ENCODE measurements at regions not wholly inside any gene's neighbourhood (a gene's known extent, or its start where the extent isn't known, plus 50 kb on each side); places are given as distances from the start of the nearest gene placed in this dataset.

GRCh38 chr11:44400431-44400830 is 90.5 kb upstream of the ALX4 start:
- H3K4me2 ChIP-seq, result no peak overlapping the region
- TF ChIP-seq, protein P1, sequence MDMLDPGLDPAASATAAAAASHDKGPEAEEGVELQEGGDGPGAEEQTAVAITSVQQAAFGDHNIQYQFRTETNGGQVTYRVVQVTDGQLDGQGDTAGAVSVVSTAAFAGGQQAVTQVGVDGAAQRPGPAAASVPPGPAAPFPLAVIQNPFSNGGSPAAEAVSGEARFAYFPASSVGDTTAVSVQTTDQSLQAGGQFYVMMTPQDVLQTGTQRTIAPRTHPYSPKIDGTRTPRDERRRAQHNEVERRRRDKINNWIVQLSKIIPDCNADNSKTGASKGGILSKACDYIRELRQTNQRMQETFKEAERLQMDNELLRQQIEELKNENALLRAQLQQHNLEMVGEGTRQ (IDR thresholded peaks at IDR 0.05), result peak; percentile 95
- TF ChIP-seq HMGXB4 (CRISPR knock-in tag; IDR thresholded peaks at IDR 0.05; ENCODE audit: borderline replicate concordance) (no peak), CEBPB (IDR thresholded peaks at IDR 0.05) (no peak), MAZ (IDR thresholded peaks at IDR 0.05; ENCODE audit: borderline replicate concordance, low read depth, low read length) (no peak), TP53 (CRISPR knock-in tag; IDR thresholded peaks at IDR 0.05) (no peak)
- ChIA-PET POLR2A (no interaction called here), CTCF (no interaction called here)
- FAIRE-seq, result no peak
- peak in 1 of 2 experiments; percentile 58 for DNase-seq (ENCODE audit: low read depth in 1 of 2, low spot score in 1 of 2)
- H3K4me1 ChIP-seq, result no peaks in the 10 kb centered on the region
- H3K4me3 ChIP-seq, result no peak overlapping the region
- H3K27ac ChIP-seq, result no peak overlapping the region
- WGBS (ENCODE audit: missing lambda C conversion rate), result 54% methylated on average over 5 of the region's 5 CpGs
- H3K9me3 ChIP-seq, result no peaks in the 10 kb centered on the region; the same call in 2 of the 3 replicates
- ATAC-seq, result peak; percentile 24 to 68; a peak in 3 of 6 replicates

GRCh38 chr11:44402466-44403075 is 92.6 kb upstream of the ALX4 start:
- H3K27ac ChIP-seq, result no peak overlapping the region
- FAIRE-seq, result no peak

GRCh38 chr11:44403176-44403575 is 93.2 kb upstream of the ALX4 start:
- no peak for FAIRE-seq
- no peak for ATAC-seq

More at GRCh38 chr11:44402466-44403075, 92.6 kb upstream of the ALX4 start:
- DNase-seq (ENCODE audit: low read depth in 1 of 2, low spot score in 1 of 2) (no peak), ATAC-seq (no peak)
- Histone ChIP-seq H3K4me2 (no peak overlapping the region), H3K9me3 (no peaks in the 10 kb centered on the region), H3K4me3 (no peak overlapping the region), H3K4me1 (no peaks in the 10 kb centered on the region)
- TF ChIP-seq, protein P2, sequence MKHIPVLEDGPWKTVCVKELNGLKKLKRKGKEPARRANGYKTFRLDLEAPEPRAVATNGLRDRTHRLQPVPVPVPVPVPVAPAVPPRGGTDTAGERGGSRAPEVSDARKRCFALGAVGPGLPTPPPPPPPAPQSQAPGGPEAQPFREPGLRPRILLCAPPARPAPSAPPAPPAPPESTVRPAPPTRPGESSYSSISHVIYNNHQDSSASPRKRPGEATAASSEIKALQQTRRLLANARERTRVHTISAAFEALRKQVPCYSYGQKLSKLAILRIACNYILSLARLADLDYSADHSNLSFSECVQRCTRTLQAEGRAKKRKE (CRISPR knock-in tag; IDR thresholded peaks at IDR 0.05; ENCODE audit: low read depth), result no peak
- no peak for TF ChIP-seq MAFK (IDR thresholded peaks at IDR 0.05; ENCODE audit: partially characterized antibody)
- TF ChIP-seq CBX8 (IDR thresholded peaks at IDR 0.05), result no peak
- TF ChIP-seq, protein P1 (IDR thresholded peaks at IDR 0.05), result no peak
- no peak for TF ChIP-seq GATA3 (IDR thresholded peaks at IDR 0.05; ENCODE audit: borderline replicate concordance)
- no peak for TF ChIP-seq ZC3H11A (IDR thresholded peaks at IDR 0.05)
- TF ChIP-seq SMC3 (IDR thresholded peaks at IDR 0.05), result no peak
- TF ChIP-seq, protein P3, sequence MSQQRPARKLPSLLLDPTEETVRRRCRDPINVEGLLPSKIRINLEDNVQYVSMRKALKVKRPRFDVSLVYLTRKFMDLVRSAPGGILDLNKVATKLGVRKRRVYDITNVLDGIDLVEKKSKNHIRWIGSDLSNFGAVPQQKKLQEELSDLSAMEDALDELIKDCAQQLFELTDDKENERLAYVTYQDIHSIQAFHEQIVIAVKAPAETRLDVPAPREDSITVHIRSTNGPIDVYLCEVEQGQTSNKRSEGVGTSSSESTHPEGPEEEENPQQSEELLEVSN (IDR thresholded peaks at IDR 0.05; ENCODE audit: borderline replicate concordance, low read depth), result no peak
- POLR2A ChIA-PET, result no interaction called here
- CTCF ChIA-PET, result no interaction called here
- WGBS (ENCODE audit: missing lambda C conversion rate), result 58% methylated on average over 12 of the region's 12 CpGs

More at GRCh38 chr11:44403176-44403575, 93.2 kb upstream of the ALX4 start:
- Histone ChIP-seq H3K4me3 (no peak overlapping the region), H3K4me1 (no peaks in the 10 kb centered on the region), H3K9me3 (no peaks in the 10 kb centered on the region), H3K27ac (no peak overlapping the region), H3K4me2 (no peak overlapping the region)
- 45% methylated on average over 4 of the region's 4 CpGs for WGBS (ENCODE audit: missing lambda C conversion rate)
- CTCF ChIA-PET, result no interaction called here
- no peak for DNase-seq (ENCODE audit: low read depth in 1 of 2, low spot score in 1 of 2)
- TF ChIP-seq BHLHE40 (IDR thresholded peaks at IDR 0.05; ENCODE audit: low read depth, low read length) (no peak), HOXB5 (CRISPR knock-in tag; IDR thresholded peaks at IDR 0.05) (no peak), FOXS1 (CRISPR knock-in tag; IDR thresholded peaks at IDR 0.05) (no peak), GATA3 (IDR thresholded peaks at IDR 0.05; ENCODE audit: borderline replicate concordance) (no peak), SMC3 (IDR thresholded peaks at IDR 0.05) (no peak), MAFK (IDR thresholded peaks at IDR 0.05; ENCODE audit: partially characterized antibody) (no peak), JUNB (IDR thresholded peaks at IDR 0.05) (no peak), RNF2 (IDR thresholded peaks at IDR 0.05; ENCODE audit: borderline replicate concordance, low read depth) (no peak)
- TF ChIP-seq, protein P1 (IDR thresholded peaks at IDR 0.05), result no peak
- POLR2A ChIA-PET, result no interaction called here

All from A549 (cell line).